Smooth muscle cell (in vitro differentiated cells): ENCODE measurements at regions not wholly inside any gene's neighbourhood (a gene's known extent, or its start where the extent isn't known, plus 50 kb on each side); places are given as distances from the start of the nearest gene placed in this dataset.

Experiments used
- DNase-seq: peaks from one replicate; lab custom pipeline; 2025; ENCODE audit not compliant: unreplicated experiment; lab: John Stamatoyannopoulos, UW
- H2AFZ ChIP-seq: fragments of 200-600 bp; sonication (generic); 2 replicates; pipeline ENCODE4 v1.6.0; 2016; ENCODE audit warnings: antibody characterized with exemption, low read depth, mild to moderate bottlenecking
- H3F3A ChIP-seq: fragments of 200-600 bp; sonication (generic); 2 replicates; pipeline ENCODE4 v1.6.0; 2017; ENCODE audit warnings: antibody characterized with exemption, low read depth
- H3K27ac ChIP-seq: fragments of 200-600 bp; sonication (generic); 2 replicates; pipeline ENCODE4 v1.5.1; 2016; ENCODE audit warnings: low read depth, mild to moderate bottlenecking
- H3K27me3 ChIP-seq: fragments of 200-600 bp; sonication (generic); 2 replicates; pipeline ENCODE4 v1.6.1; 2016; ENCODE audit warnings: low read depth, mild to moderate bottlenecking
- H3K36me3 ChIP-seq: fragments of 200-600 bp; sonication (generic); 2 replicates; pipeline ENCODE4 v1.5.1; 2016; ENCODE audit warnings: low read depth
- H3K4me1 ChIP-seq: fragments of 200-600 bp; sonication (generic); 2 replicates; pipeline ENCODE4 v1.5.1; 2016; ENCODE audit warnings: low read depth
- H3K4me2 ChIP-seq: fragments of 200-600 bp; sonication (generic); 2 replicates; pipeline ENCODE4 v1.6.0; 2016; ENCODE audit warnings: mild to moderate bottlenecking
- H3K4me3 ChIP-seq: fragments of 200-600 bp; sonication (generic); 2 replicates; pipeline ENCODE4 v1.5.1; 2016; ENCODE audit warnings: mild to moderate bottlenecking
- H3K79me2 ChIP-seq: fragments of 200-600 bp; sonication (generic); 2 replicates; pipeline ENCODE4 v1.6.0; 2016; ENCODE audit warnings: low read depth, mild to moderate bottlenecking
- H3K9ac ChIP-seq: fragments of 200-600 bp; sonication (generic); 2 replicates; pipeline ENCODE4 v1.6.0; 2016; ENCODE audit warnings: low read depth
- H3K9me3 ChIP-seq: fragments of 200-600 bp; sonication (generic); replicated peaks from 2 replicates; pipeline ENCODE4 v1.5.1; 2016; ENCODE audit warnings: low read depth
- H4K20me1 ChIP-seq: fragments of 200-600 bp; sonication (generic); 2 replicates; pipeline ENCODE4 v1.6.0; 2016; ENCODE audit warnings: low read depth
- WGBS: methylation state at CpG from one replicate; pipeline ENCODE4 v1.1.7; 2016; ENCODE audit warnings: low lambda C conversion rate; 5-methylcytosine and 5-hydroxymethylcytosine counted together
- TF ChIP-seq, protein P1 (sequence below): fragments of 200-600 bp; sonication (generic); IDR thresholded peaks from 2 replicates; pipeline ENCODE4 v1.5.1; 2017; ENCODE audit warnings: borderline replicate concordance, mild to moderate bottlenecking, antibody characterized with exemption; ENCODE audit not compliant: insufficient read depth, poor library complexity, severe bottlenecking

DNA sequence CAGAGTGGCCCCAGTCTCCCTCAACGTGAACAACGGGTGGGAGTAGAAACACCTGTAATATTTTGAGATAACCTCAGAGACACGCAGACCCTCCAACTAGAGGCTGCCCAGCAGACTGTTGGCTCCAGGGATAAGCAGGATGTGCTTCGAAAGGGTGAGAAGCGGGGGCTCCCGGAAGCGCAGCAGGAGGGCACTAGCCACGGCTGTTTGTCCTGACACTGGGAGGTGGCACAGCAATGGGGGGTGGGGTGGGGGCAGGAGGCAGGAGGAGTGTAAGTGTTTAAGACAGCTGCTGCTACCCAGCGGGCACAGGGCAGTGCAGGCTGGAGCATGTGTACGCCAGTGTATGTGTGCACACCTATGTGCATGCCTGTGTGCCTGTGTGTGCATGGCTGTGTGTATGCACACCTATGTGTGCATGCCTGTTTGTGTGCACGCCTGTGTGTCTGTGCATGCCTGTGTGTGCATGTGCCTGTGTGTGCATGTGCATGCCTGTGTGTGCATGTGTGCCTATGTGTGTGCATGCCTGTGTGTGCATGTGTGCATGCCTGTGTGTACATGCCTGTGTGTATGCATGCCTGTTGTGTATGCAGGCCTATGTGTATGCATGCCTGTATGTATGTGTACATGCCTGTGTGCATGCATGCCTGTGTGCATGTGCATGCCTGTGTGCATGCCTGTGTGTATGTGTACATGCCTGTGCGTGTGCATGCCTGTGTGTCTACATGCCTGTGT is 154.7 kb downstream of the SHANK2 start:
- H3K4me1 ChIP-seq: no peaks in the 10 kb centered on the region
- WGBS: 95% methylated on average over 12 of the region's 12 CpGs
- H3K27ac ChIP-seq: no peak overlapping the region
- TF ChIP-seq, protein P1, sequence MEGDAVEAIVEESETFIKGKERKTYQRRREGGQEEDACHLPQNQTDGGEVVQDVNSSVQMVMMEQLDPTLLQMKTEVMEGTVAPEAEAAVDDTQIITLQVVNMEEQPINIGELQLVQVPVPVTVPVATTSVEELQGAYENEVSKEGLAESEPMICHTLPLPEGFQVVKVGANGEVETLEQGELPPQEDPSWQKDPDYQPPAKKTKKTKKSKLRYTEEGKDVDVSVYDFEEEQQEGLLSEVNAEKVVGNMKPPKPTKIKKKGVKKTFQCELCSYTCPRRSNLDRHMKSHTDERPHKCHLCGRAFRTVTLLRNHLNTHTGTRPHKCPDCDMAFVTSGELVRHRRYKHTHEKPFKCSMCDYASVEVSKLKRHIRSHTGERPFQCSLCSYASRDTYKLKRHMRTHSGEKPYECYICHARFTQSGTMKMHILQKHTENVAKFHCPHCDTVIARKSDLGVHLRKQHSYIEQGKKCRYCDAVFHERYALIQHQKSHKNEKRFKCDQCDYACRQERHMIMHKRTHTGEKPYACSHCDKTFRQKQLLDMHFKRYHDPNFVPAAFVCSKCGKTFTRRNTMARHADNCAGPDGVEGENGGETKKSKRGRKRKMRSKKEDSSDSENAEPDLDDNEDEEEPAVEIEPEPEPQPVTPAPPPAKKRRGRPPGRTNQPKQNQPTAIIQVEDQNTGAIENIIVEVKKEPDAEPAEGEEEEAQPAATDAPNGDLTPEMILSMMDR: no peak
- no peak overlapping the region for H3K4me2 ChIP-seq
- H3K79me2 ChIP-seq: no peaks in the 10 kb centered on the region
- H2AFZ ChIP-seq: no peak overlapping the region
- H4K20me1 ChIP-seq: no peaks in the 10 kb centered on the region
- no peak overlapping the region for H3K4me3 ChIP-seq
- no peak for DNase-seq
- H3F3A ChIP-seq: no peaks in the 10 kb centered on the region
- no peaks in the 10 kb centered on the region for H3K27me3 ChIP-seq
- H3K9me3 ChIP-seq: no peaks in the 10 kb centered on the region
- no peak overlapping the region for H3K9ac ChIP-seq
- H3K36me3 ChIP-seq: no peaks in the 10 kb centered on the region

DNA sequence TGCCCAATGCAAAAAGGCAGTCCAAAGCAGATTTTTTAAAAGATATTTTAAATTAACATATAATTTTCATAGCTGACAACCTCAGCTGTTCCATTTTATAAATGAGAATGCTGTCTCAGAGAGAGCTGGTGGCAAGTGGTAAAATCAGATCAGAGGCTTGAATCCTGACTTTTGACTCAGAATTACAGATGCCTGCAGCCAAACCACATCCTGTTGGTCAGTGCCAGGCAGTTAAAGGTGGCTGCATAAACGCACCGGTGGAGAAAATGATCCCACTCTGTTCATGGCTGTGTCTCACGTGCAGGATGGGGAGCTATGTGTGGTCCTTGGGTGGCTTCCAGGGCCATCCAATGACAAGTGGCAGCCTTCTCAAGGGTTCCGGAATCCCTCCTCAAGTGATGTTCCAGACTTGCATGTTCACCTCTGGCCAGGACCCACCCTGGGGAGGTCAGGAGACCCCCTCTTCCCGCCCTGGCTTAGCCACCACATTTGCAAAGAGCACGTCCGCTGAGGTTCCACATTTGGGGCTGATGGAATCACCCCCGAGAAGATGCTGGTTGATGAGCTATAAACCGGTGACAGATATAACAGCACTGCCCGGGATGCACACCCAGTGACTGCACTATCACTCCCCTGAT is 155.5 kb downstream of the SHANK2 start:
- no peak for DNase-seq
- no peak overlapping the region for H2AFZ ChIP-seq
- H3K27ac ChIP-seq: no peak overlapping the region
- no peaks in the 10 kb centered on the region for H3K4me1 ChIP-seq
- no peaks in the 10 kb centered on the region for H3F3A ChIP-seq
- no peaks in the 10 kb centered on the region for H3K79me2 ChIP-seq
- H3K4me3 ChIP-seq: no peak overlapping the region
- TF ChIP-seq, protein P1: no peak
- no peak overlapping the region for H3K9ac ChIP-seq
- no peaks in the 10 kb centered on the region for H3K9me3 ChIP-seq
- no peaks in the 10 kb centered on the region for H4K20me1 ChIP-seq
- no peak overlapping the region for H3K4me2 ChIP-seq
- no peaks in the 10 kb centered on the region for H3K27me3 ChIP-seq
- 88% methylated on average over 10 of the region's 10 CpGs for WGBS
- H3K36me3 ChIP-seq: no peaks in the 10 kb centered on the region

DNA sequence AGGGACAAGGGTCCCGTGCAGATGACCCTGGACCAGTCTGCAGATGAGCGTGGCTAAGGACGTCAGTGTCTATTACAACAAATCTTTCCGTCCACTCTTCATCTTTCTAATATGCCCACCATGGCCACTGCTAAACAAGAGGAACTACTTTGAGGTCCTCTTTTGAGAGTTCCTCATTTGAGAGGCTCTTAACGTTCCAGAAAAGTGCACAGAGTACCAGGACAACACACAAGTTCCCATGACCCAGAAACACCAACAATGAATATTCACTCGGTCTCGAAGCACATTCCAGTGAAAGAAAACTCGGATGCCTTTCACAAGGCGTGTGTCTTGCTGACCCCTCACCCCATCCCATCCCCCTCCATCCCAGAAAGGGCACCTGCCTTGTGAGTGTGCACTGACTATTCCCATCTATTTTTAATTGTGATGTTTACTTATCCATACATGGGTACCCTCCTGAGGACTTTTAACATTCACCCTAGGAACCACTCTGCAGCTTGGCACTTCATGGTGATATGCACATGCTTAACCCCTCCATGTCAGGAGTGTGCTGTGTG is 157.0 kb downstream of the SHANK2 start:
- Histone ChIP-seq H3K79me2 (no peaks in the 10 kb centered on the region), H3K9me3 (no peaks in the 10 kb centered on the region), H4K20me1 (no peaks in the 10 kb centered on the region), H3K27me3 (no peaks in the 10 kb centered on the region), H3K9ac (no peak overlapping the region), H2AFZ (no peak overlapping the region), H3K4me2 (no peak overlapping the region), H3K4me3 (no peak overlapping the region), H3F3A (no peaks in the 10 kb centered on the region), H3K36me3 (no peaks in the 10 kb centered on the region), H3K4me1 (no peaks in the 10 kb centered on the region), H3K27ac (no peak overlapping the region)
- no peak for DNase-seq
- TF ChIP-seq, protein P1: no peak
- WGBS: 86% methylated on average over 9 of the region's 9 CpGs
